Hepatocyte (in vitro differentiated cells): ENCODE measurements at regions not wholly inside any gene's neighbourhood (a gene's known extent, or its start where the extent isn't known, plus 50 kb on each side); places are given as distances from the start of the nearest gene placed in this dataset.
"Not testable (repeated sequence)": the region's sequence is repeated elsewhere in the genome, so short reads cannot be mapped to it uniquely, and the experiment has no call there.

Source experiments
- DNase-seq: peaks from one replicate; pipeline ENCODE4 v3.0.0-alpha.2; 2016; ENCODE audit warnings: low spot score
- H2AFZ ChIP-seq: fragments of 200-600 bp; sonication (generic); 2 replicates; pipeline ENCODE4 v1.6.0; 2016; ENCODE audit warnings: antibody characterized with exemption, mild to moderate bottlenecking
- H3K27ac ChIP-seq: fragments of 200-600 bp; sonication (generic); 2 replicates; pipeline ENCODE4 v1.5.1; 2016; ENCODE audit warnings: mild to moderate bottlenecking
- H3K27me3 ChIP-seq: fragments of 200-600 bp; sonication (generic); 2 replicates; pipeline ENCODE4 v1.6.1; 2016
- H3K36me3 ChIP-seq: fragments of 200-600 bp; sonication (generic); replicated peaks from 2 replicates; pipeline ENCODE4 v1.5.1; 2016; ENCODE audit warnings: low read depth; ENCODE audit not compliant: insufficient read depth
- H3K4me1 ChIP-seq: fragments of 200-600 bp; sonication (generic); 2 replicates; pipeline ENCODE4 v1.5.1; 2016; ENCODE audit warnings: mild to moderate bottlenecking, moderate library complexity; ENCODE audit not compliant: insufficient read depth
- H3K4me2 ChIP-seq: fragments of 200-600 bp; sonication (generic); 2 replicates; pipeline ENCODE4 v1.6.0; 2016
- H3K4me3 ChIP-seq: fragments of 200-600 bp; sonication (generic); 2 replicates; pipeline ENCODE4 v1.5.1; 2016; ENCODE audit warnings: mild to moderate bottlenecking
- H3K79me2 ChIP-seq: fragments of 200-600 bp; sonication (generic); 2 replicates; pipeline ENCODE4 v1.6.0; 2017; ENCODE audit warnings: mild to moderate bottlenecking
- H3K9me2 ChIP-seq: fragments of 200-600 bp; sonication (generic); replicated peaks from 2 replicates; pipeline ENCODE4 v1.6.0; 2017; ENCODE audit warnings: mild to moderate bottlenecking; ENCODE audit not compliant: insufficient read depth
- H3K9me3 ChIP-seq: fragments of 200-600 bp; sonication (generic); 2 replicates; pipeline ENCODE4 v1.5.1; 2016; ENCODE audit warnings: low read depth, mild to moderate bottlenecking
- H4K20me1 ChIP-seq: fragments of 200-600 bp; sonication (generic); 2 replicates; pipeline ENCODE4 v1.6.0; 2016; ENCODE audit warnings: mild to moderate bottlenecking; ENCODE audit not compliant: insufficient read depth, poor library complexity, severe bottlenecking
- CTCF ChIP-seq: fragments of 200-600 bp; sonication (generic); IDR thresholded peaks from 2 replicates; pipeline ENCODE4 v1.5.1; 2016; ENCODE audit warnings: antibody characterized with exemption, mild to moderate bottlenecking; ENCODE audit not compliant: poor library complexity
- EZH2 ChIP-seq: fragments of 200-600 bp; sonication (generic); IDR thresholded peaks from 2 replicates; pipeline ENCODE4 v1.6.1; 2016; ENCODE audit warnings: antibody characterized with exemption, mild to moderate bottlenecking, borderline replicate concordance
- EZH2phosphoT487 ChIP-seq: fragments of 200-600 bp; sonication (generic); IDR thresholded peaks from one replicate; pipeline ENCODE4 v1.6.1; 2018; ENCODE audit warnings: antibody characterized with exemption, mild to moderate bottlenecking, low read depth, moderate library complexity; ENCODE audit not compliant: unreplicated experiment, severe bottlenecking
- WGBS: methylation state at CpG from one replicate; pipeline ENCODE4 v1.1.6; 2016; ENCODE audit warnings: low lambda C conversion rate; ENCODE audit errors: missing lambda C conversion rate; 5-methylcytosine and 5-hydroxymethylcytosine counted together

GRCh38 chr9:19876569-19877316 is 87.9 kb upstream of the SLC24A2 start:
- Histone ChIP-seq H3K4me3 (no peak overlapping the region), H3K9me2 (no peaks in the 10 kb centered on the region), H3K27me3 (no peaks in the 10 kb centered on the region), H3K79me2 (no peaks in the 10 kb centered on the region), H3K4me2 (no peak overlapping the region), H3K4me1 (no peaks in the 10 kb centered on the region), H3K9me3 (no peaks in the 10 kb centered on the region), H3K36me3 (no peaks in the 10 kb centered on the region), H4K20me1 (no peaks in the 10 kb centered on the region), H3K27ac (no peak overlapping the region), H2AFZ (no peak overlapping the region)
- no peak for DNase-seq
- 89% methylated on average over 3 of the region's 3 CpGs for WGBS
- TF ChIP-seq EZH2 (no peak), EZH2phosphoT487 (no peak), CTCF (no peak)

GRCh38 chr9:19875291-19875920 is 86.6 kb upstream of the SLC24A2 start:
- H4K20me1 ChIP-seq = no peaks in the 10 kb centered on the region
- H3K4me3 ChIP-seq = no peak overlapping the region
- no peak for DNase-seq
- TF ChIP-seq EZH2 = no peak
- no peak for TF ChIP-seq CTCF
- no peak for TF ChIP-seq EZH2phosphoT487
- no peaks in the 10 kb centered on the region for H3K4me1 ChIP-seq
- no peak overlapping the region for H3K27ac ChIP-seq
- WGBS = 89% methylated on average over 5 of the region's 5 CpGs
- H3K9me2 ChIP-seq = no peaks in the 10 kb centered on the region
- H3K4me2 ChIP-seq = no peak overlapping the region
- no peaks in the 10 kb centered on the region for H3K9me3 ChIP-seq
- H3K36me3 ChIP-seq = no peaks in the 10 kb centered on the region
- H3K79me2 ChIP-seq = no peaks in the 10 kb centered on the region
- H3K27me3 ChIP-seq = no peaks in the 10 kb centered on the region
- no peak overlapping the region for H2AFZ ChIP-seq

GRCh38 chr9:19873188-19873587 is 84.4 kb upstream of the SLC24A2 start:
- not testable (repeated sequence) for H3K4me1 ChIP-seq, DNase-seq, H3K79me2 ChIP-seq, H2AFZ ChIP-seq, H4K20me1 ChIP-seq, H3K9me3 ChIP-seq, H3K27ac ChIP-seq, H3K27me3 ChIP-seq, H3K36me3 ChIP-seq, H3K9me2 ChIP-seq, H3K4me3 ChIP-seq, H3K4me2 ChIP-seq
- WGBS = no CpG with 5 or more reads among the region's 2 CpGs

GRCh38 chr9:19870988-19871387 is 82.2 kb upstream of the SLC24A2 start:
- Histone ChIP-seq H3K27me3 (no peaks in the 10 kb centered on the region), H2AFZ (no peak overlapping the region), H3K36me3 (no peaks in the 10 kb centered on the region), H3K27ac (no peak overlapping the region), H3K9me2 (no peaks in the 10 kb centered on the region), H3K4me2 (no peak overlapping the region), H4K20me1 (no peaks in the 10 kb centered on the region), H3K79me2 (no peaks in the 10 kb centered on the region), H3K4me3 (no peak overlapping the region), H3K9me3 (no peaks in the 10 kb centered on the region), H3K4me1 (no peaks in the 10 kb centered on the region)
- no peak for DNase-seq
- TF ChIP-seq CTCF (no peak), EZH2phosphoT487 (no peak), EZH2 (no peak)
- WGBS = 95% methylated on average over 2 of the region's 2 CpGs
